GM23248 (cell line): ENCODE measurements at regions not wholly inside any gene's neighbourhood (a gene's known extent, or its start where the extent isn't known, plus 50 kb on each side); places are given as distances from the start of the nearest gene placed in this dataset.

ENCODE experiments used
- DNase-seq: peaks from one replicate; pipeline ENCODE4 v3.0.0-alpha.2; 2015
- H2AFZ ChIP-seq: fragments of 200-600 bp; sonication (generic); 2 replicates; pipeline ENCODE4 v1.6.1; 2016; ENCODE audit warnings: antibody characterized with exemption
- H3F3A ChIP-seq: fragments of 200-600 bp; sonication (generic); 2 replicates; pipeline ENCODE4 v1.6.1; 2016; ENCODE audit warnings: mild to moderate bottlenecking, antibody characterized with exemption, mixed run types; ENCODE audit not compliant: insufficient read depth
- H3K27ac ChIP-seq: fragments of 200-600 bp; sonication (generic); 2 replicates; pipeline ENCODE4 v1.5.1; 2016; ENCODE audit warnings: mild to moderate bottlenecking
- H3K27me3 ChIP-seq: fragments of 200-600 bp; sonication (generic); replicated peaks from 2 replicates; pipeline ENCODE4 v1.6.1; 2016; ENCODE audit warnings: mild to moderate bottlenecking; ENCODE audit not compliant: insufficient read depth
- H3K36me3 ChIP-seq: fragments of 200-600 bp; sonication (generic); 2 replicates; pipeline ENCODE4 v1.6.1; 2016; ENCODE audit warnings: low read depth, mild to moderate bottlenecking
- H3K4me1 ChIP-seq: fragments of 200-600 bp; sonication (generic); 2 replicates; pipeline ENCODE4 v1.6.1; 2016; ENCODE audit warnings: mild to moderate bottlenecking; ENCODE audit not compliant: insufficient read depth
- H3K4me2 ChIP-seq: fragments of 200-600 bp; sonication (generic); one replicate; pipeline ENCODE4 v1.6.1; 2016; ENCODE audit warnings: mild to moderate bottlenecking; ENCODE audit not compliant: unreplicated experiment
- H3K4me3 ChIP-seq: fragments of 200-600 bp; sonication (generic); 2 replicates; pipeline ENCODE4 v1.5.1; 2016; ENCODE audit warnings: mild to moderate bottlenecking
- H3K79me2 ChIP-seq: fragments of 200-600 bp; sonication (generic); 2 replicates; pipeline ENCODE4 v1.6.1; 2016; ENCODE audit warnings: mild to moderate bottlenecking; ENCODE audit not compliant: insufficient read depth
- H3K9ac ChIP-seq: fragments of 200-600 bp; sonication (generic); 2 replicates; pipeline ENCODE4 v1.6.1; 2016; ENCODE audit warnings: mild to moderate bottlenecking
- H3K9me2 ChIP-seq: fragments of 200-600 bp; sonication (generic); 2 replicates; pipeline ENCODE4 v1.6.1; 2016; ENCODE audit warnings: mixed run types, mild to moderate bottlenecking, moderate library complexity; ENCODE audit not compliant: insufficient read depth
- H3K9me3 ChIP-seq: fragments of 200-600 bp; sonication (generic); one replicate; pipeline ENCODE4 v1.6.1; 2017; ENCODE audit warnings: low read depth
- H4K20me1 ChIP-seq: fragments of 200-600 bp; sonication (generic); 2 replicates; pipeline ENCODE4 v1.6.0; 2016; ENCODE audit not compliant: insufficient read depth
- EZH2 ChIP-seq: fragments of 200-600 bp; sonication (generic); IDR thresholded peaks from 2 replicates; pipeline ENCODE4 v1.6.1; 2018; ENCODE audit warnings: antibody characterized with exemption, mild to moderate bottlenecking; ENCODE audit not compliant: insufficient read depth, poor library complexity, severe bottlenecking
- EZH2phosphoT487 ChIP-seq: fragments of 200-600 bp; sonication (generic); IDR thresholded peaks from 2 replicates; pipeline ENCODE4 v1.6.1; 2018; ENCODE audit warnings: antibody characterized with exemption, moderate library complexity, mild to moderate bottlenecking, low read depth; ENCODE audit not compliant: insufficient read depth
- WGBS, 2 experiments: methylation state at CpG; one replicate each; pipeline ENCODE4 v1.1.6; 2015 to 2017; ENCODE audit warnings: low lambda C conversion rate in 2 of 2, low coverage in 1 of 2; ENCODE audit errors: missing lambda C conversion rate in 2 of 2; 5-methylcytosine and 5-hydroxymethylcytosine counted together
- in situ Hi-C: fragments of 300-500 bp; cut with MboI; formaldehyde crosslinking; loops from 2 replicates; pipeline ENCODE4 v1.15.0; 2020

GRCh38 chr19:30890033-30890432 lies 459.2 kb downstream of the TSHZ3 start:
- H3K9me2 ChIP-seq = no peaks in the 10 kb centered on the region
- peaks cover 5% of the 10 kb centered on the region; the same call in 1 of the 2 replicates for H3K27me3 ChIP-seq
- no peaks in the 10 kb centered on the region for H3K79me2 ChIP-seq
- 2 to 3% methylated on average over 2 of the region's 2 CpGs for WGBS, 2 experiments
- H3K4me3 ChIP-seq = no peak overlapping the region
- H4K20me1 ChIP-seq = no peaks in the 10 kb centered on the region
- DNase-seq = no peak
- no peaks in the 10 kb centered on the region for H3F3A ChIP-seq
- H3K9me3 ChIP-seq = no peaks in the 10 kb centered on the region
- no peaks in the 10 kb centered on the region for H3K36me3 ChIP-seq
- no peak overlapping the region for H3K9ac ChIP-seq
- H3K4me1 ChIP-seq = no peaks in the 10 kb centered on the region
- TF ChIP-seq EZH2phosphoT487 = no peak
- TF ChIP-seq EZH2 = no peak
- in situ Hi-C loops = no loop called here
- H2AFZ ChIP-seq = no peak overlapping the region
- H3K4me2 ChIP-seq = no peak overlapping the region
- H3K27ac ChIP-seq = no peak overlapping the region

- H3K4me2 ChIP-seq = no peak overlapping the region
- no peak overlapping the region for H3K9ac ChIP-seq
- H3K9me3 ChIP-seq = no peaks in the 10 kb centered on the region
- TF ChIP-seq EZH2phosphoT487 (no peak), EZH2 (no peak)
- no peak overlapping the region for H2AFZ ChIP-seq
- no peaks in the 10 kb centered on the region for H3K36me3 ChIP-seq
- H3K4me3 ChIP-seq = no peak overlapping the region
- in situ Hi-C loops = no loop called here
- H3K79me2 ChIP-seq = no peaks in the 10 kb centered on the region
- no peak for DNase-seq
- no peaks in the 10 kb centered on the region for H3F3A ChIP-seq
- H3K27me3 ChIP-seq = no peaks in the 10 kb centered on the region; the same call in 1 of the 2 replicates
- H3K4me1 ChIP-seq = no peaks in the 10 kb centered on the region
- no peaks in the 10 kb centered on the region for H4K20me1 ChIP-seq
- H3K27ac ChIP-seq = no peak overlapping the region
- 72 to 81% methylated on average over 2 of the region's 2 CpGs for WGBS, 2 experiments
- H3K9me2 ChIP-seq = no peaks in the 10 kb centered on the region
Observed at GRCh38 chr19:30888937-30889336, 460.3 kb downstream of the TSHZ3 start.

DNA sequence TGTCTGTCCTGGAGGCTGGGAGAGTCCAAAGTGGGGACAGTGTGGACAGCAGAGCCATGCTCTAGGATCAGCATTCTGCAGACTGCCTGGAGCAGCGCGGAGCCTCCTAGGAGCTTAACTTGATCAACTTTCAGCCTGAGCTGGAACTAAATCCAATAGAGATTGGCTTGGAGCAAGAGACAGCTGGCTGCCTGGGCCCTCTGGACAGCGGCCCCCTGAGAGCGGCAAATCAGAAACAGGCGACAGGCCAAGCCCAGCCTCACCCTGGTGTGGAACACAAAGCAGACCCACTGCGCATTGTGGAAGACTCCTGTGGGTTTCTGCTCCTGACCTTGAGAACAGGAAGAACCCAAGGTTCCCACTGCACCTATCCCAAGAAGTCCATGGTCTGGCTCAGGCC lies 462.2 kb downstream of the TSHZ3 start:
- 42 to 47% methylated on average over 6 of the region's 6 CpGs for WGBS, 2 experiments
- Histone ChIP-seq H2AFZ (no peak overlapping the region), H4K20me1 (no peaks in the 10 kb centered on the region), H3K36me3 (no peaks in the 10 kb centered on the region), H3K79me2 (no peaks in the 10 kb centered on the region), H3F3A (no peaks in the 10 kb centered on the region), H3K4me2 (no peak overlapping the region), H3K9me2 (no peaks in the 10 kb centered on the region), H3K27ac (no peak overlapping the region), H3K9me3 (no peaks in the 10 kb centered on the region), H3K4me1 (no peaks in the 10 kb centered on the region), H3K4me3 (no peak overlapping the region), H3K27me3 (no peaks in the 10 kb centered on the region; the same call in 1 of the 2 replicates), H3K9ac (no peak overlapping the region)
- no peak for DNase-seq
- in situ Hi-C loops = no loop called here
- no peak for TF ChIP-seq EZH2

DNA sequence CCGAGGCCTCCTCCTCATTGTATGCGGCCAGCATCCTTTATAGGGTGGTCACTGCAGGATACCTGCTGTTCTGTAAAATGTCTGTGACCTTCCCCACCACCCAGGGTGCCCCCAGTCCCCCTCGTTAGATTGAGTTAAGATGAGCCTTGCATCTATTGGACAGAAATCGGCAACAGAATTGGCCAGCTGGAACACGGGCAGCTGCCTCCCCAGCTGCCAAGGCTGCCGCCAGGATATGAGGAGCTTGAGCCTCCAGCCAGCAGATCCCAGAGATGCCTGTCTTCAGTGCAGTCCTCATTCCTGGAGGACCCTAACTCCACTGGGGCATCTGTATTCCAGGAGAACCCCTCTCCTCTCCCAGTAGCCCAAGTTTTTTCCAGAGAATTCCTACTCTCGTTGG lies 463.0 kb downstream of the TSHZ3 start:
- Histone ChIP-seq H3K36me3 (no peaks in the 10 kb centered on the region), H3K9me2 (no peaks in the 10 kb centered on the region), H3K27me3 (no peaks in the 10 kb centered on the region; the same call in 1 of the 2 replicates), H3K79me2 (no peaks in the 10 kb centered on the region), H3K27ac (no peak overlapping the region), H3K9me3 (no peaks in the 10 kb centered on the region), H3K9ac (no peak overlapping the region), H3K4me2 (no peak overlapping the region), H3K4me1 (no peaks in the 10 kb centered on the region), H3F3A (no peaks in the 10 kb centered on the region), H4K20me1 (no peaks in the 10 kb centered on the region), H3K4me3 (no peak overlapping the region), H2AFZ (no peak overlapping the region)
- in situ Hi-C loops = no loop called here
- 11 to 14% methylated on average over 7 of the region's 7 CpGs for WGBS, 2 experiments
- TF ChIP-seq EZH2phosphoT487 = no peak
- TF ChIP-seq EZH2 = no peak
- DNase-seq = no peak

- no peak overlapping the region for H3K9ac ChIP-seq
- 30 to 36% methylated on average over 11 of the region's 11 CpGs for whole genome bisulfite sequencing, 2 experiments
- in situ Hi-C loops = no loop called here
Observed at GRCh38 chr19:30884146-30884812, 465.0 kb downstream of the TSHZ3 start.

More at GRCh38 chr19:30884146-30884812, 465.0 kb downstream of the TSHZ3 start:
- Histone ChIP-seq H3K9me3 (no peaks in the 10 kb centered on the region), H2AFZ (no peak overlapping the region), H3K4me1 (no peaks in the 10 kb centered on the region), H3K27me3 (no peaks in the 10 kb centered on the region; the same call in 1 of the 2 replicates), H3K79me2 (no peaks in the 10 kb centered on the region), H3K27ac (no peak overlapping the region), H3K36me3 (no peaks in the 10 kb centered on the region), H3F3A (no peaks in the 10 kb centered on the region), H3K4me2 (no peak overlapping the region), H3K4me3 (no peak overlapping the region), H4K20me1 (no peaks in the 10 kb centered on the region), H3K9me2 (no peaks in the 10 kb centered on the region)
- TF ChIP-seq EZH2 (no peak), EZH2phosphoT487 (no peak)
- DNase-seq = no peak
